ENCODE measurements at regions not wholly inside any gene's neighbourhood (a gene's known extent, or its start where the extent isn't known, plus 50 kb on each side); places are given as distances from the start of the nearest gene placed in this dataset.
"Not testable (repeated sequence)": the region's sequence is repeated elsewhere in the genome, so short reads cannot be mapped to it uniquely, and the experiment has no call there.

DNA sequence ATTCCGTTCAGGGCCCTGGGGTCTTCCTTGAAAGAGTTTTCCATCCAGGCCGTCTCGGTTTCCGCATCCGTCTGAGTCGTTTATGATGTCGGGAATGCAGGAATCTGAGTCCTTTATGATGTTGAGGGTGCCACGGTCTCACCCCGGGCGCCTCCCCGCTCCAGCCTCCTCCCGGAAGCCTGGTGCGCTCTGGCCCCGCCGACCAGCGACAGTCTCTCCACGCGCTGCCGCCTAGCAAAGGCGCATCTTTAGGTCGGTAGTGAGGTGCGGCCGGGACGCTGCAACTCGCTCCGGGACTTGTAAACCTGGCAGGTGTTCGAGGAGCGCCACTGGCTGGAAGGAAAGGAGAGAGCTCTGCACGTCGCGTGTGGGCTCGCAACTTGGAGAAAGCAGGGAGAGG lies 132.6 kb downstream of the FAM72C start:
- TF ChIP-seq, protein P1, sequence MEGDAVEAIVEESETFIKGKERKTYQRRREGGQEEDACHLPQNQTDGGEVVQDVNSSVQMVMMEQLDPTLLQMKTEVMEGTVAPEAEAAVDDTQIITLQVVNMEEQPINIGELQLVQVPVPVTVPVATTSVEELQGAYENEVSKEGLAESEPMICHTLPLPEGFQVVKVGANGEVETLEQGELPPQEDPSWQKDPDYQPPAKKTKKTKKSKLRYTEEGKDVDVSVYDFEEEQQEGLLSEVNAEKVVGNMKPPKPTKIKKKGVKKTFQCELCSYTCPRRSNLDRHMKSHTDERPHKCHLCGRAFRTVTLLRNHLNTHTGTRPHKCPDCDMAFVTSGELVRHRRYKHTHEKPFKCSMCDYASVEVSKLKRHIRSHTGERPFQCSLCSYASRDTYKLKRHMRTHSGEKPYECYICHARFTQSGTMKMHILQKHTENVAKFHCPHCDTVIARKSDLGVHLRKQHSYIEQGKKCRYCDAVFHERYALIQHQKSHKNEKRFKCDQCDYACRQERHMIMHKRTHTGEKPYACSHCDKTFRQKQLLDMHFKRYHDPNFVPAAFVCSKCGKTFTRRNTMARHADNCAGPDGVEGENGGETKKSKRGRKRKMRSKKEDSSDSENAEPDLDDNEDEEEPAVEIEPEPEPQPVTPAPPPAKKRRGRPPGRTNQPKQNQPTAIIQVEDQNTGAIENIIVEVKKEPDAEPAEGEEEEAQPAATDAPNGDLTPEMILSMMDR (IDR thresholded peaks at IDR 0.05 in 8 of 11, conservative IDR thresholded peaks at IDR 0.05 in 3 of 11): not testable (repeated sequence)
- TF ChIP-seq POLR2A (IDR thresholded peaks at IDR 0.05): not testable (repeated sequence)
